GM19238 (cell line): ENCODE measurements at regions not wholly inside any gene's neighbourhood (a gene's known extent, or its start where the extent isn't known, plus 50 kb on each side); places are given as distances from the start of the nearest gene placed in this dataset.

Source experiments
- DNase-seq: peaks from one replicate; pipeline ENCODE4 v3.0.0; 2011; ENCODE audit warnings: low spot score; ENCODE audit not compliant: insufficient read length

DNA sequence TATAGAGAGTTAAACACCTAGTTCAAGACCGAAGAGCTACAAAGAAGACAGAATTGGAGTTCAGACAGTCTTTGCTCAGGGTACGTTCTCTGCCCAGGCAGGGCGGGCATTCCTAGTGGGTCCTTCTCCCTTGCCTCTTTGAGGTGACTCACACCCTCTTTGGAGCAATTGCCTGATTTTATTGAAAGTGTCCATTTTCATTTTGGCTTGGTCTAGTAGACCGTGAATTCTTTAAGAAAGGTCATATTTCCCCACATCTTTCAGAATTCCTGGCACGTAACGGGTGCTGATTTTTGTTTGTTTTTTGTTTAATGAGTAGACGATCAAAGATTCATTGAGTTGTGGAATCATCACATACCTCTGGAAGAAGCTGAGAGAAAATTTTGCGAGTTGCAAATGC, 871.5 kb downstream of the RNF144A start:
- no peak for DNase-seq

DNA sequence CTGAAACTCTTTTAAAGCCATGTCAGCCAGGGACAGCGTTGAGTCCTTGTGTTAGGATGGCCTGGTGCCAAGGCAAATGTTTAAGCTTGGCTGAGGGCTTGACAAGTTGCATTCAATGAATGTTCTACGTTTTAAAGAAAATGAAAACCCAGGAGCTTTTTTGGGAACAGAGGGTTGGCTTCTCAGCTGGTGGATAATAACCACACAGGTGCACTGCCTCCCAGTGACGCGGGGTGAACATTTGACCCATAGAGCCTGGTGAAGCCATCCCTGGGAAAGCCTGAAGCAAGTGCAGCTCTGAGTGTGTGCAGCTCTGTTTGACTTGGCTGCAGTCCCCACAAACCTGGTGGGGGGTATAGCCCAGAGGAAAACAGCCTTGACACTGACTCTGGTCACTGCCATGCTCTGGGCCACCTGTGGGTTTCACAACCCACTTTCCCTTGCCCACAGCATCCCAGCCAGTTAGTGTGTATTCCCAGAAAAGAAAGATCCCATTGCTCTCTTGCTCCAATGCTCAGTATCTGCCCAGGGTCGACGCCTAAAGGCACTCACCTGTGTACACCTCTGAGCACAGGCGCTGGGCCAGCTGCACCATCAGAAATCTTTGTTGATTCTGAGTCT, 874.9 kb downstream of the RNF144A start:
- no peak for DNase-seq

DNA sequence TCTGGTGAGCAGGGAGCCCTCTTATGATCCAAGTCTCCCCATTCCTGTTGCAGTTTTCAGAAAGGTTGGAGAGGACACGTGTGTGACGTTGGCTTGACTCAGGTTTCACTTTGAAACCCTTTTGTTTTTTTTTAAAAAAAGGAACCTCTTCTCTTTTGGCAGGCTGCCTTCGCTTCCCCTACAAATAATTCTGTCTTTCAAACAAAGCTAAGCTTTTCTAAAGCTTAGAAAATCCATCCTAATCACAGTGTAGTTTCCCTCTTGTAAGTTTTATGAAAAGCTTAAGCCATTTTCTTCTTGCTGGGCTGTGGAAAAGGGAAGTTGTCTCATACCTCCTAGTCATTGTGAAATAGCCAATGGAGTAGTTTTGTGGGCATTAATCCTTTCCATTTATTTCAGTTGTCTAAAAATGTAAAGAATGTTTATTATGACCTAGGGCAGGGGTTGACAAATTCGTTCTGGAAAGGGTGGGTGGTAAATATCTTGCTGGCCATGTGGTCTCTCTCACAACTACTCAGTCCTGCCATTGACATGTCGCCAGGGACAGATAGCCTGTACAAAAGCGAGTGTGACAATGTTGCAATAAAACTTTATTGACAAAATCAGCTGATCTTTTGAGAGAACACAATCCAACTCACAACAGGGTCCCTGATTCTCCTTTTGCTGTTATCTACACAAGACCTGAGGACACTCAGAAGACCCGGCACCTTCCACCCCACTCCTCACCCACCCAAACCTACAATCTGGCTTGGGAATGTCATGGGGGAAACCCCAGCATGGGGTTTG, 878.8 kb downstream of the RNF144A start:
- DNase-seq = no peak

DNA sequence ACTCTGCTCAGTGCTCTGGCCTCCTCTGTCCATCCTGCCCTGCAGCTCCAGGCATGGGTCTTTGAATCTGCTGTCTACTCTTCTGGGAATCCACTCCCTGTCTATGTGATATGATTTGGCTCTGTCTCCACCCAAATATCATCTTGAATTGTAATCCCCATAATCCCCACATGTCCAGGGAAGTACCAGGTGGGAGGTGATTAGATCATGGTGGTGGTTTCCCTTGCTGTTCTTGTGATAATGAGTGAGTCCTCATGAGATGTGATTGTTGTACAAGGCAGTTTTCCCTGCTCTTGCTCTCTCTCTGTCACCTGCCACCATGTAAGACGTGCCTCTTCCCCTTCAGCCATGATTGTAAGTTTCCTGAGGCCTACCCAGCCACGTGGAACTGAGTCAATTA, 881.8 kb upstream of the ID2 start:
- DNase-seq = no peak

DNA sequence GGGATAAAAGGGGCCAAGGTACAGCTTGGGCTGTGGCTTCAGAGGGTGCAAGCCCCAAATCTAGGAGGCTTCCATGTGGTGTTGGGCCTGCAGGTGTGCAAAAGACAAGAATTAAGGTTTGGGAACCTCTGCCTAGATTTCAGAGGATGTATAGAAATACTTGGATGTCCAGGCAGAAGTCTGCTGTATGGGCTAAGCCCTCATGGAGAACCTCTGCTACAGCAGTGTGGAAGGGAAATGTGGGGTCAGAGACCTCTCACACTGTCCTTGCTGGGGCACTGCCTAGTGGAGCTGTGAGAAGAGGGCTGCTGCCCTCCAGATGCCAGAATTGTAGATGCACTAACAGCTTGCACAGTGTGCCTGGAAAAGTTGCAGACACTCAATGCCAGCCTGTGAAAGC, 880.6 kb upstream of the ID2 start:
- DNase-seq = no peak

DNA sequence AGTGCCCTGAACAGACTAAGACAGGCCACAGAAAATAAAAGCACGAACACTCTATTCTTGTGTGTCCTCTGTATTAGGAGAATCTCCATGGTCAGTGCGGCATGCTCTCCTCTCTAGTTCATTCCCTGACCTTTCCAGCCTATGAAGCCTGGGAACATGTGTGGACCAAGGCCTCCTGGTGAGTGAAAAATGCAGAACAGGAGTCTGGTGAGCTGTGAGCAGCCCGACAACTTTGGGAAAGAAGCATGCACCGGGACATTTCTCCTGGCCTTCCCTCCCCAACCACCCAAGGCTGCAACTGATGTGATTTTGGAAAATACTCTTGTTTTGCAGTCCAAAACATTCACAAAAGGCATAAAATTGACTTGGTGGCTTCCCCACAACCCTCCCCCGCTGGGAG, 878.3 kb upstream of the ID2 start:
- no peak for DNase-seq

DNA sequence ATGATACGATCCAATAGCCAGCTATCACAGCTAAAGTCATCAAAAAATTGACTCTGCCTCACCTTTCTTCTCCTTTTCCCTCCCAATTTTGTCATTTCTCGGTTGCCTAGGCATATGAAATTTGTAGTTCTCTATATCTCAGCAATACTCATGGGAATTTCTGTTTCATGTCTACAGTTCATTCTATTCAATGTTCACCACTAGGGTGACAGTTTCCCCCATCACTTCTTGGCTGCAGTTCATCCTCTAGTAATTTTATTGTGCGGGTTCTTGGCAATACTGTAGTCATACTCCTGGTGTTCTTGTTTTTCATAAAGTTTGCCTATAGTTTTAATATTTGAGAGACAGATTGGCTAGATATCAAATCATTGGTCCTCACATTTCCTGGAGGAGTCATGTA, 872.2 kb upstream of the ID2 start:
- no peak for DNase-seq

DNA sequence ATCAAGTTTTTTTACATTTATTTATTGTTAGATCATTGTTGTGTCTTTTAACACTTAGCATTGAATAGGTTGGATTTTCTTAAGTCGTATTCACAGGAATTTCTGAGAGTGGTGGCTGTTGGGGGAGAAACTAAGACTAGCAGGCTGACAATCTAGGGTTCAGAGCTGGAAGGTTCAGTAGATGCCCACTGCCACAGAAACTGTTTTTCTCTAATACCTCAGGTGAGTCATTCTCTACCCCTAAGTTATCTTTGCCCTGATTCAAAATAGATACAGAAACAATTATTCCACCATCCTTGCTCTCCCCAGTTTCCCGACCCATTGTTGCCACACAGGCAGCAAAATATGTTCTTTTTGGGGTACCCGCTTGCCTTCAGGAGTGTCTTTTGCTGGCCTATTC, 870.8 kb upstream of the ID2 start:
- no peak for DNase-seq

DNA sequence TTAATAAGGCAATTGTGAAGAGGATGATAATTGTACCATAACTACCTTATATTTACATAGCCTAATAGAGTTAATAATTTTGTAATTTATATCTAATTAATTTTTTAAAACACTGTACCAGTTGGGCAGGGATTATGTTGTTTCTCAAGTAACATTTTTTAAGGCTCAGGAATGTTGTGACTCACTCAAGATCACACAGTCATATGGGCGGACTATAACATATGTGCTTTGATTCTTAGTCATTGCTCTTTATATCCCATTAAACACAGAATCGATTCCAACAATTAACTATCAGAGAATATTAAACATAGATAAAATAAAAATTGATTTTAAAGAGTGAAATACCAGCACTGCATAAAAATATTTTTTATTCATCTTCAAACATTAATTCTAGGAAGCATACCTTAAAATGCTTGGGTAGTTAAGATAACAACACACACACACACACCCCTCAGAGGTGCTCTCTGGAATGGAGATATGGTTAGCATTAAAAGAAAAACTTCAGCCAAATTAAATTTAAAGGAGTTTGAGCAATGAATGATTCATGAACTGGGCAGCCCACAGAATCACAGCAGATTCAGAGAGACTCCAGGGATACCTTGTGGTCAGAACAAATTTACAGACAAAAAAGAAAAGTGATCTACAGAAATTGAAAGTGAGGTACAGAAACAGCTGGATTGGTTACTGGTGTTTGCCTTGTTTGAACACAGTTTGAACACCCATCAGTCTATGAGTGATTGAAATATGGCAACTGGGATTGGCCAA, 869.4 kb upstream of the ID2 start:
- no peak for DNase-seq

DNA sequence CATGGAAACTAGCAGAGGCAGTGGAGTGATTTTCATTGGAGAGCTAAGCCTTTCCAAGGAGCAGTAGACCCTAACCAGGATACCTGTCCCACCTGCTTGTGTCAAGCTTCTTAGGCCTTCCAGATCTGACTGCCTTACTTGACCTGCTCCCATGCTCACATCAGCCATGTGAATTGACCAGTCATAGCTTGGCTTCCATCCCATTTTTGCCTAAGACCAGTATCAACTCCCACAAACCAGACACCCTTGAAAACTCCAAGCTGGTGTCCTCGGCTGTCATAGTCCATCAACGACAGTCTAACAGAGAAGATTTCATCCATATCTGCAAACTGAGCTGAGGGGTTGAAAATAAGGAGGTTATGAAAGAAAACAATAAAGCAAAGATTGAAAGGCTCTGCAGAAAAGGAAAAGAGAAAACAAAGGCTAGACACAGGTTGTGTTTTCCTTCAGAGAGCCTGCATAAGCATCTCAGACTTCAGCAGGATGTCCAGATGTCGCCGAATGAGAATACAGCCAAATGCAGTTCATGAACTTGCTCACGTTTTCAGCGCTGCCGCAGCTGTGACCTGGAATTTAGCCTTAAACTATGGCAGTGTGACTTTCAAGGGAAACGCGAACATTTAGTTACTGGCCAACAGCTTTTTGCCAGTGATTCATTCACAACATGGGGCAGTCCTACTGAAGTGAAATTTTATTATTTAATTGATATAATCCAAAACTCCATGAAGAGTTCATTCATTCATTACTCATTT, 868.1 kb upstream of the ID2 start:
- DNase-seq = no peak

DNA sequence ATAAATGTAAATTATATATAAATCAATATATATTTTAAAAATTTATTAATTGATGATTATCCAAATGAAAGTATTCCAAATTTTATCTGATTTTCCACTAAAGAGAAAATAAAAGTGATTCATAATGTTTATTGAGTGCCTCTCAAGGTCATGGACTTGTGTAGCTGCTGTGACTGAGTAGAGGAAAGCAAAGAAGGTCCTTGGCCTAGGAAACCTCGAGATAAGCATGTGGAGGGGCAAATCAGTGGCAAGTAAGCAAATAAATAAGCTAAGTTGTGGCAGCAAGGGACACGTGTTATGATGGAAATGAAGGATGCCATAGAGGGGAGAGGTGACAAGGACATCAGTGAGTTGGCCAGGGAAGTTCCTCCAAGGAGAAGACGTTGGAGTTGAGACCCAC, 866.1 kb upstream of the ID2 start:
- DNase-seq = no peak

DNA sequence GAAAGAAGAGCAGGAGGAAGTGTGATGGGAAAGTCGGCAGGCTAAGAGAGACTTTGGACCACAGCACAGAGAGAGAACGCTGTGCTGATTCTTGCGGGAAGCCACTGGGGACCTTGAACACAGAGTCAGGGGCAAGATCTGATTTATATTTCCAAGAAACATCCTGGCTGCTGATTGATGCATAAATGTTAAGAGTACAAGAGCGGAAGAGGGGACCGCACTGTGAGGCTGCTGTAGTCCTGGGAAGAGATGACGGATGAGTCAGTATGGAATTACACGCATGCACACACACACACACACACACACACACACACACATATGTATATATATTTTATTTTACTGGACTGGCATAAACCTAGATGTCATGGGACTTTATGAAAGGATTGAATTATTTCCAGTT, 865.6 kb upstream of the ID2 start:
- no peak for DNase-seq

DNA sequence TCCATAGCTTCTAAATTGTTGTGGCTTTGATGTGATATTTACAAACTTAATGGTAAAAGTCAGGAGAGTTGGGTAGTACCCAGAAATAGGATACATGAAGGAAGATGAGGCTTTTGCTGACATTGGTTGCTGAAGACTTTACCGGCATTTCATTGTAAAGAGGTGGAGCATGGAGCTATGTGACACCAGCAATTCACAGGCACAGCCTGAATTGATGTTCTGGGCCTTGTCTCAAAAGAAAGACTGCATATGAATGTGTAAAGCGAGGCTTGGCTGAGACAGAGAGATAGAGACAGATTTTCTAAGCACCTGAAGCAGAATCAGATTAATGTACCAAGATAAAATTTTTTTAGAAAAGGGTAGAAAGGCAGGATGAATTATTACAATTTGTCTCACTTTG, 864.9 kb upstream of the ID2 start:
- no peak for DNase-seq

DNA sequence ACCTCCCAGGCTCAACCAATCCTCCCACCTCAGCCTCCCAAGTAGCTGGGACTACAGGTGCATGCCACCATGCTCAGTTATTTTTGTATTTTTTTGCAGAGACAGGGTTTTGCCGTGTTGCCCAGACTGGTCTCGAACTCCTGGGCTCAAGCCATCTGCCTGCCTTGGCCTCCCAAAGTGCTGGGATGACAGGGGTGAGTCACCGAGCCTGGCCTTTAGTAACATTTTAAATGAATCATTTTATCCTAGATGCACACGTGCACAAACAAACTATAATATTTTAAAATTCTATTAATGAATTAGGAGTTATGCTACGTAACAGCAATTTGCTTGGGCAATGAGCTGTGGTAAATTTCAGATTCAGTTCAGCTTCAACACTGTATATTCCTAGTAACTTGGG, 862.5 kb upstream of the ID2 start:
- no peak for DNase-seq

DNA sequence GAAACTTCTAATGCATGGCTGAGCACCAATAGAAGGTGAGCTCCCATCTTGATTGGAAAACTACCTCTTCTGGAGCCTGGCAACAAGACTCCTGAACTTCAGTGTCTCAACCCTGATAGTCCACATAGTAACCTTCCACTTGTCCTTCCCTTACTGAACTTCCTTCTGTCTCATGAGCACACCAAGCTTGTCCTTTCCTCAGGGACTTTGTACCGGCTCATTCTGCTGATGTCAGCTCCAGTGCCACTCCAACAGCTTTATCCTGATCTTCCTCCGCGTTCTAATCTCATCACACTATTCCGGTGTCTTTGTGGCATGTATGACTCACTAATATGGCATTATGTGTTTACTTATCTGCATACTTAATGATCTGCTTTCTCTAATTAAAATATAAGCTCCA, 862.0 kb upstream of the ID2 start:
- no peak for DNase-seq

DNA sequence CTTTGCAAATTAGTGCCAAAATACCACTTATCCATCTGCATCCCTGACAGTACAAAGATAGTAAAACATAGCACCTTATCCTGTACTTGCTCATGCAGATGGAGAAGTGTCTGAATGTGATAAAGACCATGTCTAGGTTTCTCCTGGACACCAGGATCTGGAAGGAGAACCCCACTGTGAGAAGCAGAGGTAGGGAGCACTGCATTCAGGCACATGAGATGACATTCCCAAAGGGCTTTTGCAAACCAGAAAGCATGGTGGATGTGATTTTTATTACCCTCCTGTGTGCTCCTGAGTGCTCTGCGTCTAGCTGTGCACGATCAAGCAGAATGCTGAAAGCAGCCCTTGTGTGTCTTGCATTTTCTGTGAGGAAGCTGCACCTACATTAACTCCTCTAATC, 857.6 kb upstream of the ID2 start:
- DNase-seq = no peak

DNA sequence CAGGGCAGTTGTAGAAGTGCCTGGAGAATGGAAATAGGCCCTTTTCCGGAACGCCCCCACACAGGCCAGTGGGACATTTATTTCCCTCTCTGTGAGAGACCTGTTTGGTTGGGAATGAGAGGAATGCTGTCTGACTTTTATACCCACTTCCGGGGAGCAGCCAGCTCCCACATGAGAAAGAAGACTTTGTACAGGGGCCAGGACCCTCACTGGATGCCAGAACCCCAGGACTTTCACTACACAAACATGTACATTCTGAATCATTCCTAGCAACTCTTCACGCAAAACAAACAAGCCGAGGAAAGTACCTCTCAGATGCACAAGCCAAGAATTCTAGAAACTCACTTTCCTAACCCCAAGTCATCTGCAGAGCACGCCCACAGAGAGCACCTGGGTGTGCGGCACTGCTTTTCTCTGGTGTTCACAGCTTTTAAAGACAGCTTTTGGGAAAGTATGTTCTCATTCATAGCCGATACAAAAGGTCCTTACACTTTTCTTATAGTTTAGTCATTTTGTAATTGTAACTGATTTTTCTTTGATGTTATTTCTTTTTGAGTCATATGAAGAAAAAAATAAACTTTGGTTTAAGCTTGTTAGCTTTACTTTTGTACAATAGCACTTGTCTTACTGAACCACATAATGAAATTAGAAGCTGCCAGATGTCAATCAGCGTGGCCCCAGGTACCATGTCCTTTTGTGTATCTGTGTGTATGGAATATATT, 856.1 kb upstream of the ID2 start:
- no peak for DNase-seq

DNA sequence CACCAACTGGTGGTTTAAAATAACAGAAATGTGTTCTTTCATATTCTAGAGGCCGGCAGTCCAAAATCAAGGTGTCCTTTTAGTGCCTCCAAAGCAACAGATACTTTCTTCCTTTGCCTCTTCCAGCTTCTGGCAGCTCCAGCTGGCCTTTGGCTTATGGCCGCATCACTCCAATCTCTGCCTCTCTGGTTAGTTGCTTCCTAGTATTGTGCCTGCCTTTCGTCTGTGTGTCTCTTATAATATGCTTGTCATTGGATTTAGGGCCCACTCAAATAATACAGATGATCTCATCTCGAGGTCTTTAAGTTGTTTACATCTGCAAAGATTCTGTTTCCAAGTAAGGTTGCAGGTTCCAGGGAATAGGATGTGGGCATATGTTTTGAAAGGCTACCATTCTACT, 855.2 kb upstream of the ID2 start:
- no peak for DNase-seq

DNA sequence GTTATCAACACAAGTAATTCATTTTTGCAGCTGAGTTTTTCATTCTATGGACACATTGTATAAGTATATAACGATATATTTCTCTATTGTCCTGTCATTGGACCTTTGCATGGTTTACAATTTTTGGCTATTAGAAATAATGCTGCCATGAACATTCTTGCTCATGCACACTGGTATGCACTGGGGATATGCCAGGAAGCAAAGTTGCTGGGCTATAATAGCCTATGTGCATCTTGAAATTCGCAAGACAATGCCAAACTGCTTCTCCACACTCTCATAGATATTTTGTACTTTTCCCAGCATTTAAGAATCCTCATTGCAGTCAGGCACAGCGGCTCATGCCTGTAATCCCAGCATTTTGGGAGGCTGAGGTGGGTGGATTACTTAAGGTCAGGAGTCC, 852.6 kb upstream of the ID2 start:
- no peak for DNase-seq

DNA sequence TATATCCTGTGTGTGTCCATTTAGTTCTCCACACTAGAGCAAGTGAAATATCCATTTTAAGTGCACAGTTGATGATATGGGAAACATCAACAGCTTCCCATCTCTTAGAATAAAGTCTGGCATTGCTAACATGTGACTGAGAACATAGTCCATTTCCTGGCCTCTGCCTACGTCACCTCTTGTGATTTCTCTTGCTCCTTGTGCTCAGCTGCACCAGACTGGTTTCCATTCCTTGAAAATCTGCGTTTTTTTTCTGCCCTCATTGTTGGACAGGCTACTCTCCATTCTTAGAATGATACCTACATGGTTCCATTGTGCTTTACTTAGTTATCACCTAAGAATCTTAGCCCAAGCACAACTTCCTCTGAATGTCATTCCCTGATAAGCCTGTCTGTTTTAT, 851.2 kb upstream of the ID2 start:
- no peak for DNase-seq

DNA sequence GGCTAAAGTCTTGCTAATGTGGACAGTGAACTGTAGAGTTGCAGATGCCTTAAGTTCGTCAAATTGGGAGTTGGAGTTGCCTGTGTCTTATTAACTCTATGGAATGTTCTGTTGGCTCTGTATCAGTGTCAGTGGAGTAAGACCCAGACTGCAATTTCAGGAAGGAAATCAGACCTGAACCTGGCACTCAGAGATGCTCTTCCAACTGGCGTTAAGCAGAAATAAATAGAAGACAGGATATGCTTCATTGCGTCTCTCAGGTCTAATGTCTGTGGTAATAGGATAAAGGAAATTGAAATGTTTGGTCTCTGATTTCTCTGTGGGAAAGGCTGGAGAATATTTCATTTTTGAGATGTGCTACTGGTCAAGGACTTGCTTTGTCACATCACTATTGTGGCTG, 846.7 kb upstream of the ID2 start:
- no peak for DNase-seq
